ENCODE measurements at regions not wholly inside any gene's neighbourhood (a gene's known extent, or its start where the extent isn't known, plus 50 kb on each side); places are given as distances from the start of the nearest gene placed in this dataset.

GRCh38 chr16:86882586-86883280, 304.4 kb downstream of the FOXL1 start:
- TF ChIP-seq CTCF (IDR thresholded peaks at IDR 0.05; ENCODE audit: low read depth, low read length), result no peak
- no peak for TF ChIP-seq EZH2phosphoT487 (IDR thresholded peaks at IDR 0.05; ENCODE audit: low read depth)
